ENCODE measurements at regions not wholly inside any gene's neighbourhood (a gene's known extent, or its start where the extent isn't known, plus 50 kb on each side); places are given as distances from the start of the nearest gene placed in this dataset.
A peak's percentile ranks its signal among the peaks of the same experiment; 100 is the strongest.

- ATAC-seq (ENCODE audit: poor library complexity) (no peak), DNase-seq (no peak)
- intact Hi-C loops (cut with DNase I): no loop called here
Observed at GRCh38 chr2:128493880-128494279, 175.2 kb upstream of the HS6ST1 start.

GRCh38 chr2:128494307-128494639 lies 175.6 kb upstream of the HS6ST1 start:
- DNase-seq: no peak
- ATAC-seq (ENCODE audit: poor library complexity): no peak
- intact Hi-C loops (cut with DNase I): no loop called here

- intact Hi-C loops (cut with DNase I): no loop called here
Observed at GRCh38 chr2:128494640-128495321, 176.1 kb upstream of the HS6ST1 start.

GRCh38 chr2:128495996-128496547 lies 177.4 kb upstream of the HS6ST1 start:
- no peak for DNase-seq
- ATAC-seq (ENCODE audit: poor library complexity): no peak
- intact Hi-C loops (cut with DNase I): no loop called here

More at GRCh38 chr2:128494640-128495321, 176.1 kb upstream of the HS6ST1 start:
- peak; percentile 87 for ATAC-seq (ENCODE audit: poor library complexity)
- DNase-seq: no peak

DNA sequence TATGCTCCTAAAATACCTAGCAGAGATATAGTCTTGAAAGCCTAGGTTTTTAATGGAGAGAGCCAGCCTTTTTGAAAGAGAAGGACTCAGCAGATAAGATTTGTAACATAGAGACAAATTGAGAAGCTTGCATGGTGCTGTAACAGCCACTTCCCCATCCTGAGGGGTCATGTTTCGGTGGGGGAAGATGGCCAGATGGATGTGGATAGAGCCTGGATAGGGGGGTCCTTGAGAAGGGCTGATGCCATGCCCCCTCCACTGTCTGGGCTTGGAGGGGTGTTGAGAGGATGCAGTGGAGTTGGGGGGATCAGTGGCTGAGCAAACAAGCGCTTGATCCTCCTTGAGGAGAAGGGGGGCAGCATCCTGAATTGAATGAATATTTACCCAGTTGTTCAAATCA lies 178.0 kb upstream of the HS6ST1 start:
- intact Hi-C loops (cut with DNase I): no loop called here
- DNase-seq (no peak), ATAC-seq (ENCODE audit: poor library complexity) (no peak)

GRCh38 chr2:128497461-128497860 lies 178.8 kb upstream of the HS6ST1 start:
- intact Hi-C loops (cut with DNase I): no loop called here
- ATAC-seq (ENCODE audit: poor library complexity): no peak

DNA sequence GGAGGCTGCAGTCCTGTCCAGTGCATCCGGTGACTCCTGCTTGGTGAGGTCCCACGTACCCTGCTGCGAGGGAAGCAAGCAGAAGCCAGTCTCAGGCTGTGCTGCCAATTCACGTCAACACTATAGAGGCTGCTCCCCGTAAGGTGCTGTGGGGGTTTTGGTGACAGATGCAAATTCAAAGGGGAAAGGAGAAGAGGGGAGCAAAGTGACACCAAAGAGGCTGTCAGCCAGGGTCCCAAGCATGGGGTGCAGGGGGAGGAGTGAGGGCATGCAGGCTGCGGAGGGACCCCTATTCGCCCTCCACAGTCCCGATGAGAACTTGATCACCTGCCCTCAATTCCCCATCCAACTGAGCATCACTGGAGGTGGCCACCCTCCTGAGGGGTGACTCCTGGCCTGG lies 179.4 kb upstream of the HS6ST1 start:
- DNase-seq (no peak), ATAC-seq (ENCODE audit: poor library complexity) (no peak)
- intact Hi-C loops (cut with DNase I): no loop called here

More at GRCh38 chr2:128497461-128497860, 178.8 kb upstream of the HS6ST1 start:
- no peak for DNase-seq

- intact Hi-C loops (cut with DNase I): no loop called here
- DNase-seq (no peak), ATAC-seq (ENCODE audit: poor library complexity) (no peak)
Observed at GRCh38 chr2:128498589-128498988, 179.9 kb upstream of the HS6ST1 start.

- ATAC-seq (ENCODE audit: poor library complexity) (no peak), DNase-seq (no peak)
- intact Hi-C loops (cut with DNase I): no loop called here
Observed at GRCh38 chr2:128499367-128500137, 180.9 kb upstream of the HS6ST1 start.

DNA sequence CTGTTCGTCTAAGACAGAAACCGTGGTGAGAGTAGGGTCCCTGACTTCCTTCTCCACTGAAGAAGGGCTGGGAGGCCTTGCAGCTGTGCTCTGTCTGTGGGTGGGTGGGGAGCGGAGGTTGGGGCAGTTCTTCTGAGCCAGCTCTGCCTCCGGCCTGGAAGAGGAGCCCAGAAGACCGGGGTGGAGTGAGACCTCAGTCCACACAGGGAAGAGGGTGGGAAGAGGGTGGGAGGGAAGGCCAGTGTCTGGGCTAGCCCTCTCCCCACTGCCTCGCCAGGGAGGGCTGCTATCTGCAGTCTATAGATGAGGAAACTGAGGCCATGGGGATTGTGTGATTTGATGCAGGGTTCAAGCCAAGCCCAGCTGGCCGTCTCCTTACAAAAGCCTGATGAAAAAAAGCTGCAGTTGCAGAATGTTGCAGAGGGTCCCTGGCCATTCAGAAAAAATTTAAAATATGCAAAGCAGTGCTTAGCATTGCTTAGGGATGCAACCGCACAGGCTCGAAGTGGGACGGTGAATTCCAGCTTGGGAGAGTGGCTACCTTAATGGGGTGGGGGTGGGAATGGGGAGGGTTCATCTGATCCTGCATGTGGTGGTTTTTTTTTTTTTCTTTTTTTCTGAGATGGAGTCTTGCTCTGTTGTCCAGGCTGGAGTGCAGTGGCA lies 181.6 kb upstream of the HS6ST1 start:
- intact Hi-C loops (cut with DNase I): no loop called here
- DNase-seq: no peak
- no peak for ATAC-seq (ENCODE audit: poor library complexity)

DNA sequence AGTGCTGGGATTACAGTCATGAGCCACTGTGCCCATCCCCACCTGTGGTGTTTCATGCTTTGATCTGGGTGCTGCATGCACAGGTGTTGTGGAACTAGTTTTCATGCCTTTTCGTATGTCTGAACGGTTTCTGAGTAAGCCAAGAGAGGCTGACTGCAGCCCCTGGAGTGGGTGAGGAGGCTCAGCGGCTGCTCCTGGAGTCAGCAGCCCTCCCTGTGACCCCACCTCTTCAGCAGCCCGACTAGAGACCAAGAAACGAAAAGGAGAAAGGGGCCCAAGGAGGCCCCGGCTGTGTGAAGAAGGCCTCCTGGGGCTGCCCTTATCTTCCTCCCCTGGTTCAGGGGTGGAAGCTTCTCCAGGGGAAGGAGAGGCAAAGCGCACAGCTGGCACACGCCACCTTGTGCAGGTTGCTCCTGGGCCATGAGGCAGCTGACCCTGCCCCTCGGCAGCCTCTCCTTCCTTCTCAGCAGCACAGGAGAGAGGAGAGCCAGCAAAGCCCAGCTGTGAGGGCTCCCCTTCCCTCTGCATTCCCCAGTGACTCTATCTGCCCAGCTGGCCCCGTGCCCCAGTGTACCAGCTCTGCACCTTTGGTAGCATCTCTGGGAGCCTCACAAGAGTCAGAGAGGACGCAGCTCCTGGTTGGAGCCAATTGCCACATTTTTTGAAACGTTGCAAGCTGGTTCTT lies 182.5 kb upstream of the HS6ST1 start:
- intact Hi-C loops (cut with DNase I): no loop called here
- ATAC-seq (ENCODE audit: poor library complexity): no peak
- DNase-seq: no peak

DNA sequence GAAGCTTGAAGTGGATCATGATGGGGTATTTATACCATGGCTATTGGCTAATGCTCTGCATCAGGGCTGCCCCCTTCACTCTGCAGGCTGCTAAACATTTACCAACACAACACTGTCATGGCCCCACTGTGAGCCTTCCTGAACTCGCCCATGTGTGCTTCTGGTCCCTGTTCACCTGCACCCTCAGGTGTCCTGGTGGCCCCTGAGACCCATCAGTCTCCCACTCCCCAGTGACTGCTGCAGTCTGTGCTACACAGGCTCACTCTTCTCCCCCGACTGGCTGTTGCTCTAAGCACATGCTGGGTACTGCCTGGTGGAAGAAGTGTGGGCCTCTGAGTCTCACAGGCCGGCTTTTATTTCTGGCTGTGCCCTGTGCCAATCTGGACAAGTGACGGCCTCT lies 183.0 kb upstream of the HS6ST1 start:
- intact Hi-C loops (cut with DNase I): no loop called here
- ATAC-seq (ENCODE audit: poor library complexity) (peak; percentile 28), DNase-seq (no peak)

GRCh38 chr2:128502200-128502599 lies 183.5 kb upstream of the HS6ST1 start:
- intact Hi-C loops (cut with DNase I): no loop called here
- DNase-seq (no peak), ATAC-seq (ENCODE audit: poor library complexity) (no peak)

DNA sequence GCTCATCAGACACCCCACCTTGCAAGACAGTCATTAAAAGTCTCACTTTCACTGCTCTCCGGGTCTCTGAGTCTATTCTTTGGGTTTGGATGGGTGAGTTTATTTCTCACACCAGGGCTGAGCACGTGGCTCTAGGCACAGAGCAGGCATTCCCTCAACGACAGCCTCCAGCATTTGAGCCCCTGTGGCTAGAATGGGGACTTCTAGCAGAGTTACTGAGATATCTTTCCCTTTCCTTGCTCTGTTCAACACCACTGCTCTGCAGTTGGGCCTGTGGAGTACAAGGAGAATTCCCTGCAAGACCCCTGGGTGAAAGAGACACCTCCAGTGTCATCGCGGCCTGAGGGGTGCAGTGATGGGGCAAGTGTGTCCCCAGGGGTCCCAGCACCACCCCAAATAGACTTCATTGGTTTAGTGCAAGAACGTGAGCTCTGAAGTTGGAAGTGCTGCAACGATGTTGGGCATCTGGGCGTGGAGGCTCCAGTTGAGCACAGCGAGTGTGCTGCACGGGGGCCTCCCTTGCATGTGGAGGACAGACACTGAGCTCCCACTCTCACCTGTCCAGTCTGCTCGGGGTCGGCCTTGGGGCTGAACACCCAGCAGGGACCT lies 184.1 kb upstream of the HS6ST1 start:
- ATAC-seq (ENCODE audit: poor library complexity): no peak

DNA sequence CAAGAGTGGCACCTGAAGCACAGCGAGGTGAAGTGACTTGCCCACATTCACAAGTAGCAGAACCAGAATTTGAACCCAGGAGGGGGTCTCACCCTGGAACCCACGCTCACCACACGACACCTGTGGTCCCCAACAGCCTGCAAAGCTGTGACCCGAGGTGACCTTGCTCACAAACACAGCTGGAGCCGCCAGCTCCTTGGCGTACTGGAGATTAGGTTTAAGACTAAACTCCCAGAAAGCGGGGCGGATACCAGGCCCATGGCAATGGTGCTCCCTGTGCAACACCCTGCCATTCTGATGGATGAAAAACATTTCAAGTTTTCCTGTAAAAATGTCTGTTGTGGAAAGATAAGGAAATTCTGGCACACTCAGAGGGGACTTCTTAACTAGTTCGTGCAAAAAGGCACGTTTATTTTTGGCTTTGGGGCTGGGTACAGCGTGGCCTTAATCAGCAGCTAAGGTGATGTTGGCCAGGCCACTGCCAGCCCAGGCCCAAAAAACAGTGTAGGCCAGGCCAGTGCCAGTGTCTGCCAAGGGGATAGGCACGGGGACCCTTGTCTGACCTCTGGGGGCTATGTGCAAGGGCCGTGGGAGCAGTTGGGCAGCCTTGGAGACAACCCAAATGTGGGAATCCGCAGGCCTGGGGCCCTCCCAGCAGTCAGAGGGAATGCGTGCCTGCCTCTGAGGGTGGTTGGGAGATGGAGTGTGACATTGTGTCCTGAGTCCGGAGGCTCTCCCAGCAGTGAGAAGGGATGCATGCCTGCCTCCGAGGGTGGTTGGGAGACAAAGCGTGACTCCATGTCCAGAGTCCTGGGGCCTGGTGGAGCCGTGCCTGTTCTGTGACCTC lies 185.0 kb upstream of the HS6ST1 start:
- peak; percentile 83 for ATAC-seq (ENCODE audit: poor library complexity)

More for the DNA sequence above, 184.1 kb upstream of the HS6ST1 start:
- intact Hi-C loops (cut with DNase I): no loop called here
- no peak for DNase-seq

GRCh38 chr2:128504246-128505149 lies 185.8 kb upstream of the HS6ST1 start:
- DNase-seq: no peak
- ATAC-seq (ENCODE audit: poor library complexity): peak; percentile 3
- intact Hi-C loops (cut with DNase I): no loop called here

More for the DNA sequence above, 185.0 kb upstream of the HS6ST1 start:
- intact Hi-C loops (cut with DNase I): no loop called here
- no peak for DNase-seq

DNA sequence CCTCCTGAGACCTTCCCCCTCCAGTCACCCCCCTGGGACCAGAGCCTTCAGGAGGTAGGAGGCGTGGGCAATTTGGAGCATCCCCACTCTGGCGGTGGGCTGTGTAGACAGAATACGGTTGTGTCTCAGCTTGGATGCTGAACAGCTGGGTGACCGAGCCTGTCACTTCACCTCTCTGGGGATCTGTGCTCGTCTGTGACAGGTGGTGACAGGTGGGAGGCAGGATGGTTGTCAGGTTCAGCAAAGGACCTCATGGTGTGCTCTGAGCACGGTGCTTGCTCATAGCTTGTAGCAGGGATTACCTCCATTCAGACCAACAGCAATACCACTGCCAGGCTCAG lies 186.5 kb upstream of the HS6ST1 start:
- intact Hi-C loops (cut with DNase I): no loop called here
- no peak for DNase-seq
- no peak for ATAC-seq (ENCODE audit: poor library complexity)
